Hepatocyte (in vitro differentiated cells): ENCODE measurements at regions not wholly inside any gene's neighbourhood (a gene's known extent, or its start where the extent isn't known, plus 50 kb on each side); places are given as distances from the start of the nearest gene placed in this dataset.

Experiments used
- CTCF ChIP-seq: fragments of 200-600 bp; sonication (generic); IDR thresholded peaks from 2 replicates; pipeline ENCODE4 v1.5.1; 2016; ENCODE audit warnings: antibody characterized with exemption, mild to moderate bottlenecking; ENCODE audit not compliant: poor library complexity
- EZH2 ChIP-seq: fragments of 200-600 bp; sonication (generic); IDR thresholded peaks from 2 replicates; pipeline ENCODE4 v1.6.1; 2016; ENCODE audit warnings: antibody characterized with exemption, mild to moderate bottlenecking, borderline replicate concordance
- EZH2phosphoT487 ChIP-seq: fragments of 200-600 bp; sonication (generic); IDR thresholded peaks from one replicate; pipeline ENCODE4 v1.6.1; 2018; ENCODE audit warnings: antibody characterized with exemption, mild to moderate bottlenecking, low read depth, moderate library complexity; ENCODE audit not compliant: unreplicated experiment, severe bottlenecking

- TF ChIP-seq CTCF = no peak
- no peak for TF ChIP-seq EZH2phosphoT487
- no peak for TF ChIP-seq EZH2
Observed at GRCh38 chr9:29233193-29233592, 1659.9 kb upstream of the C9orf72 start.
